Mesothelial cell of epicardium (in vitro differentiated cells): ENCODE measurements at regions not wholly inside any gene's neighbourhood (a gene's known extent, or its start where the extent isn't known, plus 50 kb on each side); places are given as distances from the start of the nearest gene placed in this dataset.

Source experiments
- DNase-seq, 2 experiments: peaks; one replicate each; pipeline ENCODE4 v3.0.0; 2021; ENCODE audit warnings: low spot score in 2 of 2; ENCODE audit not compliant: unreplicated experiment in 2 of 2
- H3K27ac Mint-ChIP-seq: 2 replicates; pipeline ENCODE4 v1.8.0; 2021; ENCODE audit warnings: mixed read lengths
- H3K27me3 Mint-ChIP-seq: 2 replicates; pipeline ENCODE4 v1.8.0; 2021; ENCODE audit warnings: low read depth, mixed read lengths
- H3K36me3 Mint-ChIP-seq: 2 replicates; pipeline ENCODE4 v1.8.0; 2021; ENCODE audit warnings: mixed read lengths
- H3K4me1 Mint-ChIP-seq: 2 replicates; pipeline ENCODE4 v1.8.0; 2021; ENCODE audit warnings: mixed read lengths
- H3K4me3 Mint-ChIP-seq: 2 replicates; pipeline ENCODE4 v1.8.0; 2021; ENCODE audit warnings: mild to moderate bottlenecking, moderate library complexity, mixed read lengths
- H3K9me3 Mint-ChIP-seq: 2 replicates; pipeline ENCODE4 v1.8.0; 2021; ENCODE audit warnings: mixed read lengths
- TF ChIP-seq, protein P1 (sequence below): fragments of 200-600 bp; sonication (generic); IDR thresholded peaks from one replicate; pipeline ENCODE4 v1.5.0; 2021; ENCODE audit warnings: antibody characterized with exemption; ENCODE audit not compliant: unreplicated experiment

DNA sequence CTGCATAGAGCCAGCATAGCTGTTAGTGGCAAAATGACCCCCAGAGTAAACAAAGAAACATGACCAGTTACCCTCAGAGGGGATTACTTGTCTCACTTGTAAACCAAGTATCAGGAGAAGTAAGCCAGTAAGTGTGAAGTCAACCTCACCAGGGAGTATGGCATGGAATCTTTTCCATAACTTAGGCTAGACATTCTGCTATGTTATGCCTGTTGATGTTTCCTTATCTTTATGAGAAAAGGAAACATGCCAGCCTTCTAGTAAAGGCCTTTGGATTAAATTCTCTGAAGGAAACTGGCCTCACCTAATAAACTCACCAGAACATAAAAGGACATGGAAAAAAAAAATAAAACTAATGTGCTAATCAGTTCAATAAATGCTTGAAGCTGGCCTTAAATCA is 87.7 kb downstream of the SEM1 start:
- no peak for DNase-seq
- peaks cover 28% of the 10 kb centered on the region for H3K9me3 Mint-ChIP-seq

DNA sequence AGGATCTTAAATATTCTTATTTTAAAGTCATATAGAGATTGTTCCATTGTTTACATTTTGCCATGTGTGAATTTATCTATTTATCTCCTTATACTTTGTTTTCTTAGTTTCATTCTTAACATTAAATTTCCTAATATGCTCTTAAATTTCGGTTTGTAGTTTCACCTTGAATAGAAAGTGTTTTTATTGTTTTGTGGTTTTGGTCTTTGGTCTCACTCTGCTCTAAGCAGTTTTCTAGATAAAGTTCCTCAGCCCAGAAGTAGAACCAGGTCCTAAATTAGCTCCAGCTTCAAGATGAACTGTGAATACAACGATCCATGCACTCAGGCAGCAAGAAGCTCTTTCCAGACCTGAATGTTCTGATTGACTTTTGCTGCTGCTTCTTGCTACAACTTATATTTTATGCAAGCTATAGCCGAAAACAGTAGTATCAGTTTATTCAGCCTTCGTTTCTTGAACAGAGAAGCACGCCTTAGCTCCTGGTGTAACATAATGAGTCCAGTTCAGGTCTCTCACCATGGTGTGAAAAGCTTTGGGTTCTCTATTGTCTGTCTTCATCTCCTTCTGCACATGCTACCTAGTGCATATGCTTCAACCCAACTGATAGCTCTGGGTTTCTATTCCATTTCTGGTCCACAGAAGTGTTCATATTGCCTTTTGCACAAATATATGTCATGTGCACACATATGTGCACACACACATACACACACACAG is 95.3 kb downstream of the SEM1 start:
- H3K27ac Mint-ChIP-seq = no peak overlapping the region
- H3K4me1 Mint-ChIP-seq = no peaks in the 10 kb centered on the region
- DNase-seq = no peak
- TF ChIP-seq, protein P1, sequence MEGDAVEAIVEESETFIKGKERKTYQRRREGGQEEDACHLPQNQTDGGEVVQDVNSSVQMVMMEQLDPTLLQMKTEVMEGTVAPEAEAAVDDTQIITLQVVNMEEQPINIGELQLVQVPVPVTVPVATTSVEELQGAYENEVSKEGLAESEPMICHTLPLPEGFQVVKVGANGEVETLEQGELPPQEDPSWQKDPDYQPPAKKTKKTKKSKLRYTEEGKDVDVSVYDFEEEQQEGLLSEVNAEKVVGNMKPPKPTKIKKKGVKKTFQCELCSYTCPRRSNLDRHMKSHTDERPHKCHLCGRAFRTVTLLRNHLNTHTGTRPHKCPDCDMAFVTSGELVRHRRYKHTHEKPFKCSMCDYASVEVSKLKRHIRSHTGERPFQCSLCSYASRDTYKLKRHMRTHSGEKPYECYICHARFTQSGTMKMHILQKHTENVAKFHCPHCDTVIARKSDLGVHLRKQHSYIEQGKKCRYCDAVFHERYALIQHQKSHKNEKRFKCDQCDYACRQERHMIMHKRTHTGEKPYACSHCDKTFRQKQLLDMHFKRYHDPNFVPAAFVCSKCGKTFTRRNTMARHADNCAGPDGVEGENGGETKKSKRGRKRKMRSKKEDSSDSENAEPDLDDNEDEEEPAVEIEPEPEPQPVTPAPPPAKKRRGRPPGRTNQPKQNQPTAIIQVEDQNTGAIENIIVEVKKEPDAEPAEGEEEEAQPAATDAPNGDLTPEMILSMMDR = no peak
- H3K9me3 Mint-ChIP-seq = peaks cover 52% of the 10 kb centered on the region
- no peak overlapping the region for H3K4me3 Mint-ChIP-seq
- H3K27me3 Mint-ChIP-seq = peaks cover 34% of the 10 kb centered on the region
- peaks cover 6% of the 10 kb centered on the region for H3K36me3 Mint-ChIP-seq

More for the DNA sequence above, 87.7 kb downstream of the SEM1 start:
- TF ChIP-seq, protein P1 = no peak
- Mint-ChIP-seq H3K36me3 (peaks cover 6% of the 10 kb centered on the region), H3K27me3 (peaks cover 39% of the 10 kb centered on the region), H3K4me3 (no peak overlapping the region), H3K4me1 (peaks cover 13% of the 10 kb centered on the region), H3K27ac (peak overlapping the region; percentile 36)

DNA sequence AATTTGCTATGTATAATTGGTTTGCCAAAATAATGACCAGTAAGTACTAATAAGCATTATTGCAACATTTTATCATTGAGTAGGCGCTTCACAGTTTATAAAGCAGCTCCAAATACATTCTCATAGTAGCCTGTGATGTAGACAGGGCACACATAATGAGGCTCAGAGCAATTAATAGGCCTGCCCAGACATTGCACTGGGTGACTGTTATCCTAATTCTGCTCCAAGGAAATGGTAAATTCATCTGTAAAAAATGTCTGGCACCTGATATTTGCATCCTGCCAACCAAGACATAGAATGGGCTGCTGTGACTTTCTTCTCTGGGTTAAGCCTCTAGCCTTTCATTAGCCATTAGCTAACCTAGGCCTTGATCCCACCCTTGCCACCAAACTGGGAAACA is 97.6 kb downstream of the SEM1 start:
- Mint-ChIP-seq H3K4me1 (no peaks in the 10 kb centered on the region), H3K36me3 (peaks cover 2% of the 10 kb centered on the region)

DNA sequence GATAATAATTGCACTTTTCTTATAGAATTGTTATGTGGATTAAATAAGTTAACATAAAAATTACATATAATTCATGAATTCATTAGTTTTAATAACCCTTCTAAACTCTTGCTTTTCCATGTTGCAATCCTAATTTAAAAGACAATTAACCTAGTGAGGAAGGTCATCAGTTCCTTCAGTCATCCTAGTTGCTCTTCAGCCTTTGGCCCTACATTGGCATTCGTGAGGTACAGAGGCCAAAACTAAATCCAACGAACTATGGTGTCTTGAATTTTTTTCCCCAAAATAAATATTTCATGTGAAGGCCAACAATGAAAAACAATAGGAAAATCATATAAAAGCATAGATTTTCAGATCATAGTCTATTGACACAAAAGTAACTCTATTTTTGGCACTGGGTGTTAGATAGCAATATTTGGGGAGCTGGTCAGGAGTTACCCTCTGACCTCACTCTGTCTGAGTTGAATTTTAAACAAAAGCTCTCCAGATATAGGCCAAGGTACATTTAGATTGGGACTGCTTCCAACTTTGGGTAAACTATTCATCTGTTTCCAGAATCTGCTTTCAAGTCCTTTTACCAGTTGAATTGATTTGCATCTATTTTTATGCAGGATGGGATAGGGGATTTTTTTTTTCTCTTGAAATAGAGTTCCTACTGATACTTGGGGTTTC is 104.5 kb downstream of the SEM1 start:
- H3K36me3 Mint-ChIP-seq = no peaks in the 10 kb centered on the region
- H3K9me3 Mint-ChIP-seq = peaks cover 4% of the 10 kb centered on the region
- peaks cover 9% of the 10 kb centered on the region for H3K27me3 Mint-ChIP-seq
- no peak for DNase-seq
- TF ChIP-seq, protein P1 = no peak
- peaks cover 30% of the 10 kb centered on the region for H3K4me1 Mint-ChIP-seq
- no peak overlapping the region for H3K27ac Mint-ChIP-seq
- no peak overlapping the region for H3K4me3 Mint-ChIP-seq

More for the DNA sequence above, 97.6 kb downstream of the SEM1 start:
- peaks cover 36% of the 10 kb centered on the region for H3K9me3 Mint-ChIP-seq
- no peak overlapping the region for H3K27ac Mint-ChIP-seq
- TF ChIP-seq, protein P1 = no peak
- H3K27me3 Mint-ChIP-seq = peaks cover 25% of the 10 kb centered on the region
- H3K4me3 Mint-ChIP-seq = no peak overlapping the region
- no peak for DNase-seq

DNA sequence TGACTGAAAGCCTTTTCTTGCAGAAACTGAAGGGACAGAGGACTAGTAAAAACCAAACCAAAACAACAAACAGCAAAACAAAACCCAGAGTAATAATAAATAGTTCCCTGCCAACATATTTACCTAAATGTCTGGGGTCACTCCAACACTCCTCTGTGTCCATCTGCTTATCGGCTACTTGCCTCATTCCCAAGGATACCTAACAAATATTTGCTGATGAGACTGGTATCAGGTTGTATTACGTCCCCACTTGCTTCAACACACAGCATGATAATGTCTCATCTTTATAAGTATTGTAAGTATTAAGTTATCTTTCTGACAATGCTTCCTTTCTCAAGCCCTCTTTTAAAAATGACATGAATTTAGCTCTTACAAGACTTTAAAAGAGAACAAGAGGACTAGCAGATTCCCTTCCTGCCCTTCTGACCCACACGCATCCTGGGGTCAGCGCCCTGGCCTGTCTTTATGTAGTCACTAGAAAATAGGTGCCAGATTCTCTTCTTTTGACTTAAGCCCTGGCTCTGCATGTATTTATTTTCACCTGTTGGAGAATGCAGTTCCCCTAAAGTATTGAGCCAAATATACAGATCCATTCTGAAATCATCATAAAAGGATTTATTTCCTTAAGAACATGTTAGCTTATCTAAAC is 110.2 kb downstream of the SEM1 start:
- no peaks in the 10 kb centered on the region for H3K9me3 Mint-ChIP-seq
- no peak for DNase-seq
- peak overlapping the region; percentile 52 for H3K27ac Mint-ChIP-seq
- no peaks in the 10 kb centered on the region for H3K27me3 Mint-ChIP-seq
- H3K36me3 Mint-ChIP-seq = no peaks in the 10 kb centered on the region
- peaks cover 72% of the 10 kb centered on the region for H3K4me1 Mint-ChIP-seq
- TF ChIP-seq, protein P1 = no peak
- H3K4me3 Mint-ChIP-seq = no peak overlapping the region
